SK-N-SH (cell line): ENCODE measurements at regions not wholly inside any gene's neighbourhood (a gene's known extent, or its start where the extent isn't known, plus 50 kb on each side); places are given as distances from the start of the nearest gene placed in this dataset.

Source experiments
- CTCF ChIA-PET: fragments of 300-600, 350-600 bp; formaldehyde crosslinking; extraction: SDS; loops from one replicate; lab custom pipeline; 2021; lab: Yijun Ruan, JAX
- POLR2A ChIA-PET: fragments of 350-600 bp; sonication (Branson Sonifier 250); formaldehyde crosslinking; extraction: SDS; loops from one replicate; lab custom pipeline; 2020; ENCODE audit warnings: antibody characterized with exemption, inconsistent platforms; lab: Yijun Ruan, JAX
- DNase-seq: peaks from one replicate; pipeline ENCODE4 v3.0.0; 2012
- H2AFZ ChIP-seq: fragments of 200-600 bp; sonication (generic); 2 replicates; pipeline ENCODE4 v1.8.1; 2016; ENCODE audit warnings: antibody characterized with exemption, mild to moderate bottlenecking, low read depth
- H3F3A ChIP-seq: fragments of 200-600 bp; sonication (generic); replicated peaks from 2 replicates; pipeline ENCODE3; 2016; ENCODE audit warnings: antibody characterized with exemption, mild to moderate bottlenecking; ENCODE audit not compliant: insufficient read depth
- H3K27ac ChIP-seq, 2 experiments: fragments of 200-500 bp in 1 of 2; fragments of 200-600 bp in 1 of 2; sonication (Bioruptor generic) in 1 of 2; sonication (generic), shearing (Covaris generic) in 1 of 2; 2 replicates each; pipeline versions ENCODE4 v1.5.1 to v1.6.1; 2014 to 2016; ENCODE audit warnings: low read depth in 2 of 2, inconsistent platforms in 1 of 2, low read length in 1 of 2, mild to moderate bottlenecking in 1 of 2, mixed read lengths in 1 of 2
- H3K27me3 ChIP-seq: fragments of 200-600 bp; sonication (generic), shearing (Covaris generic); 2 replicates; pipeline ENCODE4 v1.6.1; 2016; ENCODE audit warnings: mixed run types; ENCODE audit not compliant: insufficient read depth
- H3K36me3 ChIP-seq, 2 experiments: fragments of 200-500 bp in 1 of 2; fragments of 200-600 bp in 1 of 2; sonication (Bioruptor generic) in 1 of 2; sonication (generic) in 1 of 2; replicated peaks in 1 of 2; 2 replicates each; pipeline versions ENCODE3 to v1.5.1; 2014 to 2016; ENCODE audit warnings: low read length in 1 of 2, mild to moderate bottlenecking in 1 of 2; ENCODE audit not compliant: insufficient read depth in 2 of 2, control insufficient read depth in 1 of 2
- H3K4me1 ChIP-seq, 2 experiments: fragments of 200-500 bp in 1 of 2; fragments of 200-600 bp in 1 of 2; sonication (Bioruptor generic) in 1 of 2; sonication (generic), shearing (Covaris generic) in 1 of 2; 2 replicates each; pipeline versions ENCODE4 v1.5.1 to v1.6.1; 2014 to 2016; ENCODE audit warnings: low read depth in 1 of 2, low read length in 1 of 2, mixed run types in 1 of 2; ENCODE audit not compliant: insufficient read depth in 2 of 2, control insufficient read depth in 1 of 2
- H3K4me2 ChIP-seq: fragments of 200-600 bp; sonication (generic), shearing (Covaris generic); 2 replicates; pipeline ENCODE4 v1.6.1; 2017; ENCODE audit warnings: mixed run types
- H3K4me3 ChIP-seq, 2 experiments: fragments of 200-500 bp in 1 of 2; fragments of 200-600 bp in 1 of 2; sonication (Bioruptor generic) in 1 of 2; sonication (generic), shearing (Covaris generic) in 1 of 2; 2 replicates each; pipeline versions ENCODE4 v1.5.1 to v1.8.1; 2014 to 2016; ENCODE audit warnings: low read depth in 2 of 2, inconsistent platforms in 1 of 2, low read length in 1 of 2, mild to moderate bottlenecking in 1 of 2, mixed read lengths in 1 of 2, moderate library complexity in 1 of 2
- H3K79me2 ChIP-seq: fragments of 200-600 bp; sonication (generic); 2 replicates; pipeline ENCODE4 v1.8.1; 2017; ENCODE audit warnings: mild to moderate bottlenecking; ENCODE audit not compliant: insufficient read depth
- H3K9ac ChIP-seq: fragments of 200-600 bp; sonication (generic); 2 replicates; pipeline ENCODE4 v1.6.1; 2017; ENCODE audit warnings: mixed run types
- H3K9me2 ChIP-seq: fragments of 200-600 bp; sonication (generic); 2 replicates; pipeline ENCODE4 v1.6.1; 2017; ENCODE audit warnings: mixed run types
- H3K9me3 ChIP-seq: fragments of 200-600 bp; sonication (generic); 2 replicates; pipeline ENCODE4 v1.6.1; 2017; ENCODE audit warnings: mixed run types, mild to moderate bottlenecking, moderate library complexity
- H4K20me1 ChIP-seq: fragments of 200-600 bp; sonication (generic); 2 replicates; pipeline ENCODE4 v1.6.1; 2017; ENCODE audit warnings: mild to moderate bottlenecking, mixed run types; ENCODE audit not compliant: insufficient read depth
- CHD2 ChIP-seq: fragments of 150-350 bp; IDR thresholded peaks from 2 replicates; pipeline ENCODE4 v1.6.1; 2018; ENCODE audit warnings: low read length; ENCODE audit not compliant: partially characterized antibody
- CTCF ChIP-seq: fragments of 200-600 bp; sonication (generic); IDR thresholded peaks from 2 replicates; pipeline ENCODE4 v1.6.1; 2017; ENCODE audit warnings: antibody characterized with exemption, mild to moderate bottlenecking, moderate library complexity
- ELF1 ChIP-seq: IDR thresholded peaks from 2 replicates; pipeline ENCODE4 v1.4.0; 2012
- FOSL2 ChIP-seq: IDR thresholded peaks from 2 replicates; pipeline ENCODE4 v1.4.0; 2012; ENCODE audit warnings: low read depth, mild to moderate bottlenecking, moderate library complexity, borderline replicate concordance
- IRF3 ChIP-seq: fragments of 150-350 bp; IDR thresholded peaks from 2 replicates; pipeline ENCODE4 v1.6.1; 2016; ENCODE audit warnings: mild to moderate bottlenecking, low read depth, low read length
- JUND ChIP-seq: IDR thresholded peaks from 2 replicates; pipeline ENCODE4 v1.4.0; 2012
- MAX ChIP-seq: IDR thresholded peaks from 2 replicates; pipeline ENCODE4 v1.4.0; 2012; ENCODE audit warnings: low read depth
- MEF2A ChIP-seq: IDR thresholded peaks from 2 replicates; pipeline ENCODE4 v1.4.0; 2012; ENCODE audit warnings: low read depth, borderline replicate concordance
- MXI1 ChIP-seq: IDR thresholded peaks from 2 replicates; pipeline ENCODE4 v1.6.1; 2012; ENCODE audit warnings: mild to moderate bottlenecking, low read depth, low read length, improper control_type of control experiment
- POLR2AphosphoS5 ChIP-seq: IDR thresholded peaks from 2 replicates; pipeline ENCODE4 v1.6.1; 2012; ENCODE audit warnings: low read depth, low read length
- RFX5 ChIP-seq: IDR thresholded peaks from 2 replicates; pipeline ENCODE4 v1.6.1; 2012; ENCODE audit warnings: mild to moderate bottlenecking, improper control_type of control experiment, low read length
- RXRA ChIP-seq: IDR thresholded peaks from 2 replicates; pipeline ENCODE4 v1.4.0; 2012; ENCODE audit warnings: low read depth, mild to moderate bottlenecking, borderline replicate concordance
- SIN3A ChIP-seq: IDR thresholded peaks from 2 replicates; pipeline ENCODE4 v1.6.1; 2012; ENCODE audit warnings: low read depth, mild to moderate bottlenecking, low read length, moderate library complexity, borderline replicate concordance
- SMC3 ChIP-seq: IDR thresholded peaks from 2 replicates; pipeline ENCODE4 v1.6.1; 2012; ENCODE audit warnings: low read depth, low read length, improper control_type of control experiment
- USF1 ChIP-seq: IDR thresholded peaks from 2 replicates; pipeline ENCODE4 v1.4.0; 2012; ENCODE audit warnings: low read depth, borderline replicate concordance
- ZBTB33 ChIP-seq: IDR thresholded peaks from 2 replicates; pipeline ENCODE4 v1.4.0; 2012; ENCODE audit warnings: low read depth, borderline replicate concordance

- no peak for TF ChIP-seq IRF3
These were observed 924.8 kb upstream of the PTPRD start (continued) for GRCh38 chr9:11537566-11537965.

GRCh38 chr9:11542781-11543180 is 930.0 kb upstream of the PTPRD start:
- Histone ChIP-seq H3K4me3 (no peak overlapping the region), H3K27me3 (no peaks in the 10 kb centered on the region), H3K36me3 (no peaks in the 10 kb centered on the region), H2AFZ (no peak overlapping the region), H3K4me2 (no peak overlapping the region), H3K9ac (no peak overlapping the region)
- CTCF ChIA-PET: no interaction called here
- no peak for DNase-seq
- TF ChIP-seq CHD2: no peak
- no peak for TF ChIP-seq RFX5
- no peak for TF ChIP-seq MXI1
- TF ChIP-seq CTCF: no peak
- TF ChIP-seq IRF3: no peak
- no peak for TF ChIP-seq MAX
- TF ChIP-seq SMC3: no peak
- no peak for TF ChIP-seq ELF1
- no peak for TF ChIP-seq ZBTB33
- no peak for TF ChIP-seq FOSL2
- TF ChIP-seq POLR2AphosphoS5: no peak
- no peak for TF ChIP-seq SIN3A
- TF ChIP-seq USF1: no peak
- TF ChIP-seq MEF2A: no peak
- no peak for TF ChIP-seq RXRA
- no peak for TF ChIP-seq JUND
- TF ChIP-seq, all 33 proteins: peak for 0
- Histone ChIP-seq H3K27ac (no peak overlapping the region), H3K9me3 (no peaks in the 10 kb centered on the region), H3K9me2 (no peaks in the 10 kb centered on the region; the same call in 1 of the 2 replicates), H4K20me1 (no peaks in the 10 kb centered on the region), H3F3A (no peaks in the 10 kb centered on the region), H3K79me2 (no peaks in the 10 kb centered on the region), H3K4me1 (no peaks in the 10 kb centered on the region)
- POLR2A ChIA-PET: no interaction called here
